Smooth muscle cell (in vitro differentiated cells): ENCODE measurements at regions not wholly inside any gene's neighbourhood (a gene's known extent, or its start where the extent isn't known, plus 50 kb on each side); places are given as distances from the start of the nearest gene placed in this dataset.

ENCODE experiments used
- DNase-seq: peaks from one replicate; lab custom pipeline; 2025; ENCODE audit not compliant: unreplicated experiment; lab: John Stamatoyannopoulos, UW
- H2AFZ ChIP-seq: fragments of 200-600 bp; sonication (generic); 2 replicates; pipeline ENCODE4 v1.6.0; 2016; ENCODE audit warnings: antibody characterized with exemption, low read depth, mild to moderate bottlenecking
- H3F3A ChIP-seq: fragments of 200-600 bp; sonication (generic); 2 replicates; pipeline ENCODE4 v1.6.0; 2017; ENCODE audit warnings: antibody characterized with exemption, low read depth
- H3K27ac ChIP-seq: fragments of 200-600 bp; sonication (generic); 2 replicates; pipeline ENCODE4 v1.5.1; 2016; ENCODE audit warnings: low read depth, mild to moderate bottlenecking
- H3K27me3 ChIP-seq: fragments of 200-600 bp; sonication (generic); 2 replicates; pipeline ENCODE4 v1.6.1; 2016; ENCODE audit warnings: low read depth, mild to moderate bottlenecking
- H3K36me3 ChIP-seq: fragments of 200-600 bp; sonication (generic); 2 replicates; pipeline ENCODE4 v1.5.1; 2016; ENCODE audit warnings: low read depth
- H3K4me1 ChIP-seq: fragments of 200-600 bp; sonication (generic); 2 replicates; pipeline ENCODE4 v1.5.1; 2016; ENCODE audit warnings: low read depth
- H3K4me2 ChIP-seq: fragments of 200-600 bp; sonication (generic); 2 replicates; pipeline ENCODE4 v1.6.0; 2016; ENCODE audit warnings: mild to moderate bottlenecking
- H3K4me3 ChIP-seq: fragments of 200-600 bp; sonication (generic); 2 replicates; pipeline ENCODE4 v1.5.1; 2016; ENCODE audit warnings: mild to moderate bottlenecking
- H3K79me2 ChIP-seq: fragments of 200-600 bp; sonication (generic); 2 replicates; pipeline ENCODE4 v1.6.0; 2016; ENCODE audit warnings: low read depth, mild to moderate bottlenecking
- H3K9ac ChIP-seq: fragments of 200-600 bp; sonication (generic); 2 replicates; pipeline ENCODE4 v1.6.0; 2016; ENCODE audit warnings: low read depth
- H3K9me3 ChIP-seq: fragments of 200-600 bp; sonication (generic); replicated peaks from 2 replicates; pipeline ENCODE4 v1.5.1; 2016; ENCODE audit warnings: low read depth
- H4K20me1 ChIP-seq: fragments of 200-600 bp; sonication (generic); 2 replicates; pipeline ENCODE4 v1.6.0; 2016; ENCODE audit warnings: low read depth
- CTCF ChIP-seq: fragments of 200-600 bp; sonication (generic); IDR thresholded peaks from 2 replicates; pipeline ENCODE4 v1.5.1; 2017; ENCODE audit warnings: borderline replicate concordance, mild to moderate bottlenecking, antibody characterized with exemption; ENCODE audit not compliant: insufficient read depth, poor library complexity, severe bottlenecking
- WGBS: methylation state at CpG from one replicate; pipeline ENCODE4 v1.1.7; 2016; ENCODE audit warnings: low lambda C conversion rate; 5-methylcytosine and 5-hydroxymethylcytosine counted together

- no peak for TF ChIP-seq CTCF
- 53% methylated on average over 1 of the region's 1 CpG for WGBS
- no peak overlapping the region for H2AFZ ChIP-seq
Measured at GRCh38 chr4:180169966-180170365, 2073.2 kb upstream of the TENM3 start.

GRCh38 chr4:180179146-180179545 lies 2064.1 kb upstream of the TENM3 start:
- 54% methylated on average over 1 of the region's 1 CpG for WGBS
- H3K27ac ChIP-seq, result no peak overlapping the region
- DNase-seq, result no peak
- no peak overlapping the region for H3K4me3 ChIP-seq
- H3K9me3 ChIP-seq, result no peaks in the 10 kb centered on the region
- no peak overlapping the region for H3K9ac ChIP-seq
- H3F3A ChIP-seq, result no peaks in the 10 kb centered on the region
- no peaks in the 10 kb centered on the region for H3K27me3 ChIP-seq
- no peak overlapping the region for H3K4me2 ChIP-seq
- H3K79me2 ChIP-seq, result no peaks in the 10 kb centered on the region
- no peaks in the 10 kb centered on the region for H3K36me3 ChIP-seq
- TF ChIP-seq CTCF, result no peak
- H2AFZ ChIP-seq, result no peak overlapping the region
- H3K4me1 ChIP-seq, result no peaks in the 10 kb centered on the region
- no peaks in the 10 kb centered on the region for H4K20me1 ChIP-seq

More at GRCh38 chr4:180169966-180170365, 2073.2 kb upstream of the TENM3 start:
- Histone ChIP-seq H3K9me3 (no peaks in the 10 kb centered on the region), H3F3A (no peaks in the 10 kb centered on the region), H3K4me1 (no peaks in the 10 kb centered on the region), H3K36me3 (no peaks in the 10 kb centered on the region), H3K27ac (no peak overlapping the region), H3K4me2 (no peak overlapping the region), H3K9ac (no peak overlapping the region), H3K79me2 (no peaks in the 10 kb centered on the region), H3K27me3 (no peaks in the 10 kb centered on the region), H3K4me3 (no peak overlapping the region), H4K20me1 (no peaks in the 10 kb centered on the region)
- no peak for DNase-seq

- H3K4me3 ChIP-seq, result no peak overlapping the region
- H3K4me1 ChIP-seq, result no peaks in the 10 kb centered on the region
- peak overlapping the region; percentile 24 for H3K4me2 ChIP-seq
- no peak for TF ChIP-seq CTCF
- no peaks in the 10 kb centered on the region for H3F3A ChIP-seq
- H3K9ac ChIP-seq, result no peak overlapping the region
- H4K20me1 ChIP-seq, result no peaks in the 10 kb centered on the region
- WGBS, result 31% methylated on average over 1 of the region's 1 CpG
- H3K9me3 ChIP-seq, result no peaks in the 10 kb centered on the region
- no peaks in the 10 kb centered on the region for H3K27me3 ChIP-seq
- H3K36me3 ChIP-seq, result no peaks in the 10 kb centered on the region
- DNase-seq, result no peak
- no peak overlapping the region for H2AFZ ChIP-seq
- no peak overlapping the region for H3K27ac ChIP-seq
- no peaks in the 10 kb centered on the region for H3K79me2 ChIP-seq
Measured at GRCh38 chr4:180189666-180190065, 2053.5 kb upstream of the TENM3 start.

GRCh38 chr4:180190382-180190781 lies 2052.8 kb upstream of the TENM3 start:
- Histone ChIP-seq H3K9me3 (no peaks in the 10 kb centered on the region), H3K79me2 (no peaks in the 10 kb centered on the region), H3K4me3 (no peak overlapping the region), H3K27me3 (no peaks in the 10 kb centered on the region), H3K27ac (no peak overlapping the region), H3K9ac (no peak overlapping the region), H2AFZ (no peak overlapping the region), H3F3A (no peaks in the 10 kb centered on the region), H3K4me1 (no peaks in the 10 kb centered on the region), H3K4me2 (no peak overlapping the region), H3K36me3 (no peaks in the 10 kb centered on the region), H4K20me1 (no peaks in the 10 kb centered on the region)
- no peak for DNase-seq
- no peak for TF ChIP-seq CTCF
- WGBS, result 65% methylated on average over 2 of the region's 2 CpGs
